SU-DHL-6 (cell line): ENCODE measurements at regions not wholly inside any gene's neighbourhood (a gene's known extent, or its start where the extent isn't known, plus 50 kb on each side); places are given as distances from the start of the nearest gene placed in this dataset.
"Not testable (repeated sequence)": the region's sequence is repeated elsewhere in the genome, so short reads cannot be mapped to it uniquely, and the experiment has no call there.

Experiments used
- EZH2phosphoT487 ChIP-seq: fragments of 200-600 bp; sonication (generic), shearing (Covaris generic); conservative IDR thresholded peaks from 2 replicates; pipeline ENCODE4 v1.6.1; 2018; ENCODE audit warnings: mild to moderate bottlenecking, antibody characterized with exemption, low read length, moderate library complexity, mixed read lengths
- TF ChIP-seq, protein P1 (sequence below): fragments of 200-600 bp; sonication (generic); IDR thresholded peaks from one replicate; pipeline ENCODE4 v1.5.1; 2017; ENCODE audit warnings: antibody characterized with exemption, mild to moderate bottlenecking, low read length, moderate library complexity; ENCODE audit not compliant: insufficient read depth, poor library complexity, severe bottlenecking

- TF ChIP-seq, protein P1, sequence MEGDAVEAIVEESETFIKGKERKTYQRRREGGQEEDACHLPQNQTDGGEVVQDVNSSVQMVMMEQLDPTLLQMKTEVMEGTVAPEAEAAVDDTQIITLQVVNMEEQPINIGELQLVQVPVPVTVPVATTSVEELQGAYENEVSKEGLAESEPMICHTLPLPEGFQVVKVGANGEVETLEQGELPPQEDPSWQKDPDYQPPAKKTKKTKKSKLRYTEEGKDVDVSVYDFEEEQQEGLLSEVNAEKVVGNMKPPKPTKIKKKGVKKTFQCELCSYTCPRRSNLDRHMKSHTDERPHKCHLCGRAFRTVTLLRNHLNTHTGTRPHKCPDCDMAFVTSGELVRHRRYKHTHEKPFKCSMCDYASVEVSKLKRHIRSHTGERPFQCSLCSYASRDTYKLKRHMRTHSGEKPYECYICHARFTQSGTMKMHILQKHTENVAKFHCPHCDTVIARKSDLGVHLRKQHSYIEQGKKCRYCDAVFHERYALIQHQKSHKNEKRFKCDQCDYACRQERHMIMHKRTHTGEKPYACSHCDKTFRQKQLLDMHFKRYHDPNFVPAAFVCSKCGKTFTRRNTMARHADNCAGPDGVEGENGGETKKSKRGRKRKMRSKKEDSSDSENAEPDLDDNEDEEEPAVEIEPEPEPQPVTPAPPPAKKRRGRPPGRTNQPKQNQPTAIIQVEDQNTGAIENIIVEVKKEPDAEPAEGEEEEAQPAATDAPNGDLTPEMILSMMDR: not testable (repeated sequence)
- TF ChIP-seq EZH2phosphoT487: not testable (repeated sequence)
Observed at GRCh38 chr13:87185138-87185537, 486.0 kb upstream of the SLITRK5 start.
